ENCODE measurements at regions not wholly inside any gene's neighbourhood (a gene's known extent, or its start where the extent isn't known, plus 50 kb on each side); places are given as distances from the start of the nearest gene placed in this dataset.

GRCh38 chr10:35890676-35891495, 248.8 kb upstream of the FZD8 start:
- TF ChIP-seq CTCF (IDR thresholded peaks at IDR 0.05 in 4 of 5, conservative IDR thresholded peaks at IDR 0.05 in 1 of 5) (no peak), POLR2A (IDR thresholded peaks at IDR 0.05) (no peak)

All from gastrocnemius medialis (tissue), 4 donors.